ENCODE measurements at regions not wholly inside any gene's neighbourhood (a gene's known extent, or its start where the extent isn't known, plus 50 kb on each side); places are given as distances from the start of the nearest gene placed in this dataset.

DNA sequence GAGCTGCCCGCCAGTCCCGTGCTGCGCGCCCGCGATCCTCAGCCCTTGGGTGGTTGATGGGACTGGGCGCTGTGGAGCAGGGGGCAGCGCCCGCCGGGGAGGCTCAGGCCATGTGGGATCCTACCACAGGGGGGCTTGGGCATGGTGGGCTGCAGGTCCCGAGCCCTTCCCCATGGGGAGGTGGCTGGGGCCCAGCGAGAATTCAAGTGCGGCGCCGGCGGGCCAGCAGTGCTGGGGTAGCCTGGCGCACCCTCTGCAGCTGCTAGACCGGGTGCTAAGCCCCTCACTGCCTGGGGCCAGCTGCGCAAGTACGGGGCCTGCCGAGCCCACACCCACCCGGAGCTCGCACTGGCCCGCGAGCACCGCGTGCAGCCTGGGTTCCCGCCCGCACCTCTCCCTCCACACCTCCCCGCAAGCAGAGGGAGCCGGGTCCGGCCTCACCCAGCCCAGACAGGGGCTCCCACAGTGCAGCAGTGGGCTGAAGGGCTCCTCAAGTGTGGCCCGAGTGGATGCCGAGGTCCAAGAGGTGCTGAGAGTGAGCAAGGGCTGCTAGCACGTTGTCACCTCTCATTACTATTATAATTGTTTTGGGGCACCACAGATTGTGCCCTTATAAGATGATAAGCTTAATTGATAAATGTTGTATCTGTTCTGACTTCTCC is 333.2 kb downstream of the CASP12 start:
- CTCF ChIA-PET, result no interaction called here

DNA sequence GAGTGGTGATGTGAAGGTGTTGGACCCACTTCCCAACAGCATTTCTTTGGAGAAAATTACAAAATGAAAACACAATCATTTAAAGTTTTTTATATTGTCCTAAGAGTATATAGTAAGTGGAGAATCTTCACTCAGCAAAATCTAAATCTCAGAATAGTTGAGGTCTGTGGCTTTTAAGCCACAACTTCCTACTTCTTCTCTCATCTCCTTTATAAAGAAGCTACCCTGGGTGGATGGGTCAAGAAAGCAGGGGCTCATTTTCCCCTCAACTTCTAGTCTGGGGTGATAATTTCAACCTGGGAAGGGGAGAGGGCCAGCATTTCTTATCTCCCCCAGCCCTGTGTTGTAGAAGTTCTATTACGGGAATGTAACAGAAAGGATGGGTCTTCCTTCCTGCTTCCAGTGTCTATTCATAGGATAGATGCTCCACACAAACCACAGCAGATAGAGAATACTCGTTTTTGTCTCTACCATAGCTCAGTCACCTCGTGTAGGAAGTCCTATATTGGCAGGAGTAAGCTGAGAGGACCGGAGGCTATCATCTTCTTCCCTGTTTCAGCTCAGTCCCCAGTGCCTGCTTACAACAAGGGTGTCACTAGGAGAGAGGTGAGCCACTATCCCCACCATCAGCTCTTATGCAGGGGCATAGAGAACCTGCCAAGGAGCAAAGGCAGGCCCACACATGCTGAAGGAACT is 341.5 kb downstream of the CASP12 start:
- POLR2A ChIA-PET (ENCODE audit: unreplicated experiment), result no interaction called here
- intact Hi-C loops (cut with micrococcal nuclease), result no loop called here
- CTCF ChIA-PET, result no interaction called here

More for the DNA sequence above, 333.2 kb downstream of the CASP12 start:
- TF ChIP-seq EZH2phosphoT487 (IDR thresholded peaks at IDR 0.05; ENCODE audit: borderline replicate concordance, low read length) (no peak), EZH2 (IDR thresholded peaks at IDR 0.05; ENCODE audit: low read length, unreplicated experiment) (no peak)
- TF ChIP-seq, protein P1, sequence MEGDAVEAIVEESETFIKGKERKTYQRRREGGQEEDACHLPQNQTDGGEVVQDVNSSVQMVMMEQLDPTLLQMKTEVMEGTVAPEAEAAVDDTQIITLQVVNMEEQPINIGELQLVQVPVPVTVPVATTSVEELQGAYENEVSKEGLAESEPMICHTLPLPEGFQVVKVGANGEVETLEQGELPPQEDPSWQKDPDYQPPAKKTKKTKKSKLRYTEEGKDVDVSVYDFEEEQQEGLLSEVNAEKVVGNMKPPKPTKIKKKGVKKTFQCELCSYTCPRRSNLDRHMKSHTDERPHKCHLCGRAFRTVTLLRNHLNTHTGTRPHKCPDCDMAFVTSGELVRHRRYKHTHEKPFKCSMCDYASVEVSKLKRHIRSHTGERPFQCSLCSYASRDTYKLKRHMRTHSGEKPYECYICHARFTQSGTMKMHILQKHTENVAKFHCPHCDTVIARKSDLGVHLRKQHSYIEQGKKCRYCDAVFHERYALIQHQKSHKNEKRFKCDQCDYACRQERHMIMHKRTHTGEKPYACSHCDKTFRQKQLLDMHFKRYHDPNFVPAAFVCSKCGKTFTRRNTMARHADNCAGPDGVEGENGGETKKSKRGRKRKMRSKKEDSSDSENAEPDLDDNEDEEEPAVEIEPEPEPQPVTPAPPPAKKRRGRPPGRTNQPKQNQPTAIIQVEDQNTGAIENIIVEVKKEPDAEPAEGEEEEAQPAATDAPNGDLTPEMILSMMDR (conservative IDR thresholded peaks at IDR 0.05; ENCODE audit: low read depth, low read length), result no peak
- Histone ChIP-seq H3K9me2 (replicated peaks; ENCODE audit: low read length) (no peaks in the 10 kb centered on the region), H4K20me1 (ENCODE audit: low read length) (no peaks in the 10 kb centered on the region), H3K27ac (ENCODE audit: low read length) (no peak overlapping the region), H3K36me3 (ENCODE audit: low read depth, low read length) (no peaks in the 10 kb centered on the region), H3F3A (ENCODE audit: low read length, unreplicated experiment) (no peaks in the 10 kb centered on the region), H3K9ac (ENCODE audit: low read length) (no peak overlapping the region), H3K4me1 (ENCODE audit: insufficient read depth, low read length) (peaks cover 7% of the 10 kb centered on the region), H3K4me3 (ENCODE audit: low read length) (no peak overlapping the region), H3K27me3 (ENCODE audit: low read length) (no peaks in the 10 kb centered on the region), H3K9me3 (ENCODE audit: low read length) (no peaks in the 10 kb centered on the region), H3K4me2 (ENCODE audit: low read length) (no peak overlapping the region), H3K79me2 (ENCODE audit: low read length) (no peaks in the 10 kb centered on the region), H2AFZ (ENCODE audit: low read length) (no peak overlapping the region)
- intact Hi-C loops (cut with micrococcal nuclease), result no loop called here
- DNase-seq, result no peak
- ATAC-seq, result no peak
- POLR2A ChIA-PET (ENCODE audit: unreplicated experiment), result no interaction called here
- BruUV-seq (replicated peaks), result no TSS peak

More for the DNA sequence above, 341.5 kb downstream of the CASP12 start:
- Histone ChIP-seq H2AFZ (ENCODE audit: low read length) (0 out of 2 replicates have a peak overlapping the region, but pooled peaks have one; percentile 19), H3K9ac (ENCODE audit: low read length) (no peak overlapping the region), H3K27me3 (ENCODE audit: low read length) (no peaks in the 10 kb centered on the region), H3K4me2 (ENCODE audit: low read length) (no peak overlapping the region), H3K9me3 (ENCODE audit: low read length) (no peaks in the 10 kb centered on the region), H3K4me3 (ENCODE audit: low read length) (no peak overlapping the region), H3K4me1 (ENCODE audit: insufficient read depth, low read length) (no peaks in the 10 kb centered on the region), H3K79me2 (ENCODE audit: low read length) (no peaks in the 10 kb centered on the region), H3K36me3 (ENCODE audit: low read depth, low read length) (no peaks in the 10 kb centered on the region), H4K20me1 (ENCODE audit: low read length) (no peaks in the 10 kb centered on the region), H3K27ac (ENCODE audit: low read length) (no peak overlapping the region), H3K9me2 (replicated peaks; ENCODE audit: low read length) (no peaks in the 10 kb centered on the region), H3F3A (ENCODE audit: low read length, unreplicated experiment) (no peaks in the 10 kb centered on the region)
- TF ChIP-seq, protein P1 (conservative IDR thresholded peaks at IDR 0.05; ENCODE audit: low read depth, low read length), result no peak
- TF ChIP-seq EZH2phosphoT487 (IDR thresholded peaks at IDR 0.05; ENCODE audit: borderline replicate concordance, low read length) (no peak), EZH2 (IDR thresholded peaks at IDR 0.05; ENCODE audit: low read length, unreplicated experiment) (no peak)
- no TSS peak for BruUV-seq (replicated peaks)
- DNase-seq (no peak), ATAC-seq (no peak)

Data from PC-3 (cell line).